Tibial nerve (tissue), 3 donors: ENCODE measurements at regions not wholly inside any gene's neighbourhood (a gene's known extent, or its start where the extent isn't known, plus 50 kb on each side); places are given as distances from the start of the nearest gene placed in this dataset.

Experiments used
- CTCF ChIP-seq, 5 experiments: fragments of 200-600 bp in 3 of 5; fragments of 450-650 bp in 2 of 5; sonication (generic) in 3 of 5; IDR thresholded peaks; one replicate each; pipeline ENCODE4 v1.5.1; 2016 to 2019; ENCODE audit warnings: antibody characterized with exemption in 5 of 5, mild to moderate bottlenecking in 3 of 5, moderate library complexity in 2 of 5
- POLR2A ChIP-seq, 2 donors: fragments of 450-650 bp; IDR thresholded peaks; one replicate each; pipeline ENCODE4 v1.6.1; 2017; ENCODE audit warnings: antibody characterized with exemption in 2 of 2, mild to moderate bottlenecking in 2 of 2, moderate library complexity in 2 of 2

GRCh38 chr7:41890631-41891274, 187.9 kb upstream of the INHBA start:
- no peak for TF ChIP-seq CTCF (IDR thresholded peaks at IDR 0.05)
- no peak for TF ChIP-seq POLR2A (IDR thresholded peaks at IDR 0.05)
